ENCODE measurements at regions not wholly inside any gene's neighbourhood (a gene's known extent, or its start where the extent isn't known, plus 50 kb on each side); places are given as distances from the start of the nearest gene placed in this dataset.

DNA sequence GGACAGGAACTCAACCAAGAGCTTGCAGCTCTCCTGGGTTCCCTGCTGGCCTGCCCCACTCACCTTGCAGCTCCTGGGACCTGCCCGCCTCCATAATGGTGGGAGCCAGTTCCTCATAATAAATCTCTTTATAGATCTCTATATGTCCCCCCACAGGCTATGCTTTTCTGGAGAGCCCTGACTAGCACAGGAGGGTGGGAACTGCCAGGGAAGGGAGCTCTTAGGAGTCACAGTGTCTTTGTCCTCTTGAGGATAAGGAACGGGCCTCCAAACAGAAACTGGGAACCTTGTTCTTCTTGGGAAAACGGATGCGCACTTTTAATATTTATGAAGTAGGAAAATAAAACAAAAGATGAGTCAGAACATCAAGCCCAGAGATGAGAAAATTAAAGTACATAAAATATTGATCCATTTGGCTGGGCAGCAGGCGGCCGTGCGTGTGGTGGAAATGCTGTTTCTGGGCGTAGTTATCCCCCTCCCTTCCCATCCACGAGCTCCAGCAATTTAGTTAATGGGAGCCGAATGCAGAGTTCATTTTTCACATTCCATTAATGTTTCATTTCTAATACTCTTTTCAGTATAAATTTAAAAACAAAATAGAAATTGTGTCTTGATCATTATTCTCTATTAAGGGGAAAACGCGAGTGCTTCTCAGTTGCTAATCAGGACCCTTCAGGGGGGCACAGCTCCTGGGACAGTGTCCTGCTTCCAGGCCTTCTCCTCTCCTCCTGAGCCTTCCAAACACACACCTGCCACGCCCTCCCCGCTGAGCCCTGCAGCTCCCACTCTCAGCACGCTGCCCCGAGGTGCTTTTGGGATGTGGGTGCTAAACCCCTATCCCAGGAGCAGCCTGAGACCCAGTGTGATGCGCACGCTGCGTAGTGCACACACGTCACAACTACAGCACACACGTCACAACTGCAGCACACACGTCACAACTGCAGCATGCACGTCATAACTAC is 323.3 kb upstream of the AJAP1 start:
- TF ChIP-seq, protein P1, sequence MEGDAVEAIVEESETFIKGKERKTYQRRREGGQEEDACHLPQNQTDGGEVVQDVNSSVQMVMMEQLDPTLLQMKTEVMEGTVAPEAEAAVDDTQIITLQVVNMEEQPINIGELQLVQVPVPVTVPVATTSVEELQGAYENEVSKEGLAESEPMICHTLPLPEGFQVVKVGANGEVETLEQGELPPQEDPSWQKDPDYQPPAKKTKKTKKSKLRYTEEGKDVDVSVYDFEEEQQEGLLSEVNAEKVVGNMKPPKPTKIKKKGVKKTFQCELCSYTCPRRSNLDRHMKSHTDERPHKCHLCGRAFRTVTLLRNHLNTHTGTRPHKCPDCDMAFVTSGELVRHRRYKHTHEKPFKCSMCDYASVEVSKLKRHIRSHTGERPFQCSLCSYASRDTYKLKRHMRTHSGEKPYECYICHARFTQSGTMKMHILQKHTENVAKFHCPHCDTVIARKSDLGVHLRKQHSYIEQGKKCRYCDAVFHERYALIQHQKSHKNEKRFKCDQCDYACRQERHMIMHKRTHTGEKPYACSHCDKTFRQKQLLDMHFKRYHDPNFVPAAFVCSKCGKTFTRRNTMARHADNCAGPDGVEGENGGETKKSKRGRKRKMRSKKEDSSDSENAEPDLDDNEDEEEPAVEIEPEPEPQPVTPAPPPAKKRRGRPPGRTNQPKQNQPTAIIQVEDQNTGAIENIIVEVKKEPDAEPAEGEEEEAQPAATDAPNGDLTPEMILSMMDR (IDR thresholded peaks at IDR 0.05): no peak
- no peak for TF ChIP-seq POLR2A (IDR thresholded peaks at IDR 0.05)
